ENCODE measurements at regions not wholly inside any gene's neighbourhood (a gene's known extent, or its start where the extent isn't known, plus 50 kb on each side); places are given as distances from the start of the nearest gene placed in this dataset.
"Not testable (repeated sequence)": the region's sequence is repeated elsewhere in the genome, so short reads cannot be mapped to it uniquely, and the experiment has no call there.

DNA sequence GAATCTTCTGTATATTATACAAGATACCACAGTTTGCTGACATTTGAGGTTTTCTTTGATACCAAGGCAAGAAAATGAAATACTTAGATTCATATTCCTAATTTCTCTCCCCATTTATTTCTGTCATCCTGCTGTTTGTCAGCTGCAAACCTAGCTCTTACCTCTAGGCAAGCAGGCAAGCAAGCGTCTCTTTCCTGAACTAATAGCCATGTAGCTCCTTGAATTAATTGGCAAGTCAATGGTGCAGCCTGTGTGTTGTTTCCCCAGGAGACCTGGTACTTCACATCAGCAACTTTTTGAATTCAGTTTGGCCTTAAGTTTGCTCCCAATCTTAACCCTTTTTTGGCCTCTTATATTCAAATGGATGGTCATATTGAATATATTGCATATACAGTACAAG is 573.6 kb upstream of the ARRDC3 start:
- no peak for DNase-seq

DNA sequence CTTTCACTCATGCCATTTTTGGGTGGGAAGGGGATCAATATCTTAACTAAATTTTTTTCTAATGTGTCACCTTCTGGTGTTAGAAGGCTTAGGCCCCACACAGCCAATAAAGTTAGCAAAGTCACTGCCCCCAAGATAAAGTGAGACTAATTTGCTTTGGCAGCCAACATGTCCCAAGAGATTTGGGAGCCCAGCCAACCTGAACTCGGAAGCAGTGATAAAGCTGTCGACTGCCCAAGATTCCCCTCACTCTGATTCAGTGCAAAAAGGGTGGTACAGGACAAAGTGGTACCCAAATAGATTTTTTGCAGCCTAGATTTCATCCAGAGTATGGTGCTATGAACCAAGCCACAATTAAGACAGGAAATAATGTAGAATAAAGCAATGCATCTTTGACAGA is 572.5 kb upstream of the ARRDC3 start:
- DNase-seq = no peak

DNA sequence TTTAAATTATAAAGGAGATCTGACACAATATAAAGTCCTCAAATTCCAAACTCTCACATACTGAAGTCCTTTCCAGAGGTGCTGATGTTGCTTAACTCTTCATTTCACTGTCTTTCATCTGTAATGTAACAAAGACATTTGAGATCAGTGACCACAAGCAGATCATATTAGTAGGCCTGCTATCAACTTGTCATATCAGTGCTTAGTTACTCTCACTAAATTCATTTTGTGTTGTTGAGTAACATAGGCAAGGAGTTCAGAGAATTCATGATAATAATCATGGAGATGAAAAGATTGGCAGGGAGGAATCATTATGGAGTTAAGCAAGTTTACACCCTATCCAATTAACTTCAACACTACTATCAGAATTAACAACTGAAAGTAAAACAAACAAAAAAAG is 571.0 kb upstream of the ARRDC3 start:
- DNase-seq = no peak

DNA sequence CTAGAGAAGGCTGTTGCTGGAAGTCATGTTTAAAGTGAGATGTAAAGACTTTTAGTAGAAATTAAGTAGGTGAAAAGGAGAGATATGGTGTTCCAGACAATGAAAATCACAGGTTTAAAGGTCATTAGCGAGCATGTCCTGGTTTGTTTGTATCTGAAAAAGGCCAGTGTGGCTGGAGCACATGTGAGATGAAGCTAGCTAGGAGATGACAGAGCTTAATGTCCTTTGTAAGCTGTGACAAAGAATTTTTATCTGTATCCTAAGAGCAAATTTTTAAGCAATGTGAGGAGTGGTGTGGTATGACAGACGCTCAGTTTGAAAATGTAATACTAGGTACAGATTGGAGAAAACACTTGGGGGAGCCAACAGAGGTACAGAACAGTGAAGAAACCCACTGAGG is 567.2 kb upstream of the ARRDC3 start:
- DNase-seq = no peak

DNA sequence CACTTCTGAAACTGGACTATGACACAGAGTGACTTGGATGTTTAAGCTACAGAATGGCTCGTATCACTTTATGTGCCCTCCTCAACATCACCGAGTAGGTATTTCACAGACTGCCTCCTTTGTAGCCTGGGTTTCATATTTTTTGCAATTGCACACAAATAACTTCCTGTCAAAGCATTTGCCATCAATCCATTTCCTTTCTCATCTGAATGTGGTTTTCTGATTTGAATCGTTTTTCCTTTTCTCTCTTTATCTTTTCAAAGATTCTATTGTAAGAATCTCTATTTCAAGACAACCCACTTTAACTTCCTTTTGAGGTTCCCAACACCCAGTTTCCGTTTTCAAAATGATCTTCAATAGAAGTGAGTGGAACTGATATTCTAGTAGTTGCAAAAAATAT is 563.8 kb upstream of the ARRDC3 start:
- DNase-seq = no peak

DNA sequence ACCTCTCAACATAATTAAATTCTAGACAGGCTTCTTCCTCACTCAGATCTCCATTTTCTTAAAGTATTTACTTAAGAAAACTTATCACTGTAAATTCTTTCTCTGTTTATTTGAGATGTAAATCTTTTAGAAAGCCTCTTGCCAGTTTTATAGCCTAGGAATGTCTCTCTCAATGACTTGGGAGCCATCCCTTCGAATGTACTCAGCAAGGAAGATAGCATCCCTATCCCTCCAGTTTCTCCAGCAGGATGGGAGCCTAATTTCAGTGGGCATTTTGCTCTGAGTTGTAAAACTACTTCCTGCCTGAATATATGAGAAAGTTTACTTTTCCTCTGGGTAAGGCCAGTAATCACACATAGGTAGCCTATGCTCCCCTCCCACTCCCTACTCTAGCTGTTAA is 558.5 kb upstream of the ARRDC3 start:
- DNase-seq = no peak

DNA sequence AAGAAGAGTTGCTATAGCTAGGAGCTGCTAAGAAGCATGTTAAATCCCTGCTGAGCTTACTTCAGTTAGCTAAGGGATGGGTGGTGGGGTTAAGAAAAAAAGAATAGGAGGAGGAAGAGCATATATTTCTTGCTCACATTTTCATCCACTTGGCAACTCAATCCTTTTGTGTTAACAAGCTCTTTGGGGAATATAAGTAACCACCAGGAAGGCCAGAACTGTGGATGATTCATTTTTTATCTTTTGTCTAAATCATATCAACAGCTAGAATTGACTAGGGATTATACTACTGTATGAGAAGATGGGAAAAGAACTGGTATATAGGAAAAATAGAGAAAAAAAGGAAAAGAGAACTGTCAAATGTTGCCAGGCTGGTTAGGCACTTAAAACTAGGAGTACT is 555.3 kb upstream of the ARRDC3 start:
- DNase-seq = no peak

DNA sequence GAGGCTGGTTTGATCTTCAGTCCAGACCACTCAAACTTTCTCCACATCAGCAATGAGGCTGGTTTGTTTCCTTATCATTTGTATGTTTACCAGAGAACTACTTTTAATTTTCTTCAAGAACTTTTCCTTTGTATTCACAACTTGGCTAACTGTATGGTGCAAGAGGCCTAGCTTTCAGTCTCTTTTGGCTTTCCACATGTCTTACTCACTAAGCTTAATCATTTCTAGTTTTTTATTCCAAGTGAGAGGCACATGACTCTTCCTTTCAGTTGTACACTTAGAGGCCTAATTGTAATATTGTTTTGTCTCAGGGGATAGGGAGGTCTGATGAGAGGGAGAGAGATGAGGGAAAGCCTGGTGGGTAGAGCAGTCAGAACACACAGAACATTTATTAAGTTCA is 554.0 kb upstream of the ARRDC3 start:
- DNase-seq = no peak

DNA sequence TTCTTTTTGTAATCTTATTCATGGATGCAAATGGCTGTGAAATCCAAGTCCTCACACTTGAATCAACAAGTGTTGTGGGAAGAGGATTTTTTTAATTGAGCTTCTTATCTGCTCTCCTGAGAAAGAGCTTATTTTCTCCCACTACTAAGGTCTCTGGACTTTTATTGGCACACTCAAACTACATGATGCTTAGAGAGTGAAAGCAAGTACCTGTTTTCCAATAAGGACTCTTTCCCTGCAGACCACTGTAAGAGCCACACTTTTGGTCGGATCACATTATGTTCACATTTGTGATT is 546.4 kb upstream of the ARRDC3 start:
- no peak for DNase-seq

DNA sequence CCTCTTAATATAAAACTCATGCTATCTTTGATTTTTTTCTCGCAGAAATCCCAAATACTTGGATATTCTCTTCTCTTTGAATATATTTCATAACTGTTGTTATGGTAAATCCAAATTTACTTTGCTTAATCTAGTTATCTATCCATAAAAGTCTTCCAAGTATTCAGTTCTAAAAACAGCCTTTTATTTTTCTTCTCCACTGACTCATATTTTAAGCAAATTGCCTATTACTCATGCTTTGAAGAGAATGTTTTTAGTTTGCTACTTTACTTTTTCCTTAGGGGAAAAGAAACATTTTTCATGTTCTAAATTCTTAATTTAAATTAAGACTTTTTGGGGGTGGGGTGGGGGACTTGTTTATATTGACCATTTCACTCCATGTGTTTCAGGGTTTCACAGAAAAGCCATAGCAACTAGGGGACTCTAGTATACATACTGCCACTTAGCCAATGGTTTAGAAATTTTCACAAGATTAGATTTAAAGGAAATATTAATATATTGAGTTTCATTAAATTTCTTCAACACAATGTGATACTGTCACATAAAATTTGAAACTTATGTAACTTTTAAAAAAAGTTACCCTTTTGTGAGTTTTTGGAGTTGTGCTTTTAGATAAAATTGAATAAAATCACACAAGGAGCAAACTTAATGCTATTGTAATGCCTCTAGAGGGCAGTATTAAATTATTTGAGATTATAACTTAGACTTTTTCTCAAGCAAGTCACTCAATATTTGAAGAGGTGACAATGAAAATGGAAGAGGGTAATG is 545.8 kb upstream of the ARRDC3 start:
- no peak for DNase-seq

DNA sequence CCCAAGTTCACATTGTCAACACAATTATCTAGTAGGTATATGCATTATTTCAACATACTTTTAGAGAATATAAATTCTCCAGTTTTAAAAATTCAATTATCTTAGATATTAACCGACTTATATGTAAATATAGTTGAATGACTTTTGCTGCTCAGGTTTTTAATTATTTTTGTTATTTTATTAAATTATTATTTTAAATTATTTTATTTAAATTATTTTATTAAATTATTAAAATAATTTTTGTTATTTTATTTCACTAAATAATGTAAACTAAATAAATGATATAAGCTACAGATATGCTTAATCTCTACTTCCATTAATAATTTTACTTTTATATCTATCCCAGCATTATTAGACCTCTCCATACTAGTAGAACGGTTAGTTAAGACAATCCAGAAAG is 544.3 kb upstream of the ARRDC3 start:
- no peak for DNase-seq

DNA sequence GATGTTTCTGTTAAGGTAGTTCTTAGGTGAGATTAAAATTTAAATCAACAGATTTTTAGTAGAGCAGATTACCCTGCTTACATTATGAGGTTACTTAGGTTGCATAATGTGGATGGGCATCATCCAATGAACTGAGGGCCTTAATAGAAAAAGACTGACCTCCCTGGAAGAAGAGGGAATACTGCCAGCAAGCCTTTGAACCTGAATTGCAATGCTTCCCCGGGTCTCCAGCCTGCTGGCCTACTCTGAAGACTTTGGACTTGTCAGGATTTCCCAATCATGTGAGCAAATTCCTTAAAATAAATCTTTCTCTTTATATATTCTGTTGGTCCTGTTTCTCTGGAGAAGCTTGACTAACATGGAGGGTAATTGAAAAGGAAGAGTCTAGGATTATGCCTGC is 542.1 kb upstream of the ARRDC3 start:
- DNase-seq = no peak

DNA sequence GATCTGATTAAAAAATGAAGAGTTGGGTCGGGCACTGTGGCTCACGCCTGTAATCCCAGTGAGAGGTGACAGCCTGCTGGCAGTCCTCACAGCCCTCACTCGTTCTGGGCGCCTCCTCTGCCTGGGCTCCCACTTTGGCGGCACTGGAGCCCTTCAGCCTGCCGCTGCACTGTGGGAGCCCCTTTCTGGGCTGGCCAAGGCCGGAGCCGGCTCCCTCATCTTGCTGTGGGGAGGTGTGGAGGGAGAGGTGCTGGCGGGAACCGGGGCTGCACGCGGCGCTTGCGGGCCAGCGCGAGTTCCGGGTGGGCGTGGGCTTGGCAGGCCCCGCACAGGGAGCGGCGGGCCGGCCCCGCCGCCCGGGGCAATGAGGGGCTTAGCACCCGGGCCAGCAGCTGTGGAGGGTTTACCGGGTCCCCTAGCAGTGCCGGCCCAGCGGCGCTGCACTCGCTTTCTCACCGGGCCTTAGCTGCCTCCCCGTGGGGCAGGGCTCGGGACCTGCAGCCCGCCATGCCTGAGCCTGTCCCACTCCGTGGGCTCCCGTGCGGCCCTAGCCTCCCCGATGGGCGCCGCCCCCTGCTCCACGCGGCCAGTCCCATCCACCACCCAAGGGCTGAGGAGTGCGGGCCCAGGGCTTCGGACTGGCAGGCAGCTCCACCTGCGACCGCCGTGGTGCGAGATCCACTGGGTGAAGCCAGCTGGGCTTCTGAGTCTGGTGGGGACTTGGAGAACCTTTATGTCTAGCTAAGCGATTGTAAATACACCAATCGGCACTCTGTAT is 534.1 kb upstream of the ARRDC3 start:
- not testable (repeated sequence) for DNase-seq

DNA sequence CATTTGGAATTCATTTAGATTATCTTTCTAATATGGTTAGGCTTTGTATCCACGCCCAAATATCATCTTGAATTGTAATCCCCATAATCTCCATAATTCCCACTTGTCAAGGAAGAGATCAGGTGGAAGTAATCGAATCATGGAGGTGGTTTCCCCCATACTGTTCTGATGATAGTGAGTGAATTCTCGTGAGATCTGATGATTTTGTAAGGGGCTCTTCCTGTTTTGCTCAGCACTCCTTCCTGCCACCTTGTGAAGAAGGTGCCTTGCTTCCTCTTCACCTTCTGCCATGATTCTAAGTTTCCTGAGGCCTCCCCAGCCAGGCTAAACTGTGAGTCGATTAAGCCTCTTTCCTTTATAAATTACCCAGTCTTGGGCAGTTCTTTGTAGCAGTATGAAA is 527.5 kb upstream of the ARRDC3 start:
- DNase-seq = no peak

DNA sequence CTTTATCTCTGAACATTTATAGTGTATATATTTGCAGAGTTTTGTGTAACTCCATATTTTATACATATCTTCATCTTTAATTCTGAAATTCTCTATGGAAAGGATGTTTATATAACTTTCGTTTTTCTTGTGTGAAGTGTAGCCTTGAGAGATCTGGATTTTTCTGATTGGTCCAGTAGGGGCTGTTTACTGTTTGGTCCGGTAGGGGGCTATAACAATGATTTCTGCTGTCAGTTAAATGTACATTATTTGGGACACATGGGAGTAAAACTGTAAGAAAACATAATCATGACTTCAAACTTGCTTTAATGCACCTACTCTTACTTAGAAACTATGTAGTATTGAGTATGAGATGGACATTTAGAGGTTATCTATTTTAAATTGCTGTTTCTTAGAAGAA is 527.1 kb upstream of the ARRDC3 start:
- DNase-seq = no peak

DNA sequence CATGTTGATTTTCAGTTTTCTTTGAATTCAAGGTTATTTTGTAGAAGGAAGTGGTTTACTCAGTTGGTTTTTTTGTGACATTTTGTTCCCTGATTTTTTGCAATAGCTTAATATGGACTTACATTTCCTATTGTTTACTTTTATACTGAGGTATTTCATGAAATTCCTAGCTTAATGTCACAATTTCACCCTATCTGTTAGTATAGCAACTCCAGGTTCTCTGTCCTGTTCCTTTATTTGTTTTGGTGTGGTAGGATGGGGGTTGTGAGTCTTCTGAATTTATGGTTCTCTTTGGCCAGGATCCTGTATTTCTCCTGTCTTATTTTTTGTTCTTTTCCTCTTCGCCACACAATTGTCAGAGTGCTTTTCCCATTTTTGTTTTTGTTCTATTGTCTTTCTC is 523.4 kb upstream of the ARRDC3 start:
- no peak for DNase-seq

DNA sequence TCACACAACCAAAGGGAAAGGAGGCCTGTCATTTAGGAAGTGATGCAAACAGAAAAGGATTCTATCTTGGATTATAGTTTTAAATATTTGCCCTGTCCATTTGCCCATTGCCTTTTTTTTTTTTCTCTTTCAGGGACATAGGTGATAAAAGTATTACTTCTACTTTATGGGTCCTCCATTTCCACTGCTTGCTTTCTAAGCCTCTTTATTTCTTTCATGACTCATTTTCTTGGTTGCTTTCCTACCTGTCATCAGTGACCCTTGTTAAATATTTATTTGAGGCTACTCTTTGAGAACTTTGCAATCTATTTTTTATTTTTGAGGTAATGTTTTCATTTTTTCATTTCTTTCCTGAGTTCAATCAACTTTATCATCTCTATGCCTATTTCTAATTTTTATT is 522.9 kb upstream of the ARRDC3 start:
- DNase-seq = no peak

DNA sequence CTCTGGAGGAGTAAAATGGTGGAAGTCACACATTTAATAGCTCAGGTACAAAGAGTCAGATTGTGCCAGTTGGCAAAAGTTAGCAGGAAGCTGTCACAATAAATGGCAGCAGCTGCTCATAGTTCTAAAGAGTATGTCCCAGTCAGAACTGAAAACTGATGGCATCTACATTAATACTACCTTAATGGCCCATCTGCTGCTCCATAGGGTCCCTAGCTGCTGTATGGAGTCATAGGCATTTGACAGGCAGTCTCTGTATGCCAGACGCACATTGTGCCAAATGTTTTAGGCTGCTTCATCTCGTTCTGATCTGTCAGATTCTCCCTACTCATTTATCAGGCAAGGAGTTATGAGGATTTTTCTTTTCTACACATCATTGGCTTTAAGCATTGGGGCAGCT is 515.8 kb upstream of the ARRDC3 start:
- no peak for DNase-seq

DNA sequence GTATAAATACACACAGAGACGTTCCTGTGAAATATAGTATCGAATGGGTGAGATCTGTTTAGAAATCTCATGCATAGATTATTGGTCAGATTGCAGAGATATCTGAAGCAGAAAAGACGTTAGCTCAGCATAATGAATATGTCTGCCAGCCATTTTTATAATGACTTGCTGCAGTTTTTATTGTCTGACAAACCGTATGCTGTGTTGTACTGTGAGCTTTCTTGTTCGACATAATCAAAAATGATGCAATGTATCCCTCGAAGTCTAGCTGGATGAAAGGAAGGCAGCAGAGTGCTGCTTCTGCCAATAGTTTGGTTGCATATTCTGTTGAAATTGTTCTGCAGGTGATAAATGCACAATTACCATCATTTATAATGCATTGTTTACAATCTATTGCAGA is 514.9 kb upstream of the ARRDC3 start:
- no peak for DNase-seq

DNA sequence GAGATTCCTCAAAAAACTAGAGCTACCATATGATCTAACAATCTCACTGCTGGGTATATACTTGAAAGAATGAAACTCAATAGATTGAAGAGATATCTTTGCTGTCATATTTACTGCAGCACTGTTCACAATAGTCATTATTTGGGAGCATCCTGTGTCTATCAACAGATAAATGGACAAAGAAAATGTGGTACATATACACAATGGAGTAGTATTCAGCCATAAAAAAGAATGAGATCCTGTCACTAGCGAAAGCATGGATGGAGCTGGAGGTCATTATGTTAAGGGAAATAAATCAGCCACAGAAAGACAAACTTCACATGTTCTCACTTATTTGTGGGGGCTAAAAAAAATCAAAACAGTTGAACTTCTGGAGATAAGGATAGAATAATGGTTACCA is 505.7 kb upstream of the ARRDC3 start:
- DNase-seq = no peak

DNA sequence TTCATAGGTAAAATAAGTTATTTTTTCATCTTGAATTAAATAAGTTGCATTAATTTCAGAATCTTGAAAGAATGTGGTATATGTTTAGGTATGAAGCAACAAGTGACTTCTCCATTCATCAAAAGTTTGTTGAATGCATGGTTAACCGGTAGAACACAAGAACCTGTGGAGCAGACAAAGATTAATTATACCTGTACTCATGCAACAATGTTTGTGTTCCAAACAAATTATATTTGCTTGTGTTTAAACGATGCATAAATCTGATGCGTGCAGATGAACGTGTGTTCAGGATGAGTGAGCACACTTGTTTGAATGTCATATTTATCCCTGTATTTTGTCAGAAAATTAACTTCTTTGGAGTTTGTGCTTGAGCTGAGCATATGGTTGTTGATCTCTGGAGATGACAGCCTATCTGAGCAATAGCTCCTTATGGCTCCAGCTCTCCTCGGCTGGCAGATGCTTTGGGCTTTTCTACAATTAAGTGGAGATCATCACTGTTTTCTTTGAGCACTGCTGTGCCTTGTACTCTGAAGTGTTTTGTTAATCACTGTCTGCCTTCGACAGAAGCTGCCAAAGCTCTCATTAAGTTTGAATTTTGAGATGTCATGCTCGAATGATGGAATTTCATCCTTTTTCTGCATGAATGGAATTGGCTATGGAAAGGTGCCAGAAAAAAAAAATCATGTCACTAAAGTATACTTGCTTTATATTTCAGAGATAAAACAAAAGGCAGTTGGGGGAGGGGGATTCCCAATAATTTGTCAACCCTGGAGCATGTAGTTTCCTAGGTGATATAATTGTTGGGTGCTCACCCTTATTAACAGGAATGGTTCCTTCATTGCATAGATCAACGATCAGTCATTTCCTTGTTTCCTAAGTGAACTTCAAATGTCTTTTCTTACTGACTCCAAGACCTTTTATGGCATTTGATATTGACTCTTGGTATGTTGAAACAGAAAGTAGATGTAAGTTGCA is 502.5 kb upstream of the ARRDC3 start:
- DNase-seq = no peak

DNA sequence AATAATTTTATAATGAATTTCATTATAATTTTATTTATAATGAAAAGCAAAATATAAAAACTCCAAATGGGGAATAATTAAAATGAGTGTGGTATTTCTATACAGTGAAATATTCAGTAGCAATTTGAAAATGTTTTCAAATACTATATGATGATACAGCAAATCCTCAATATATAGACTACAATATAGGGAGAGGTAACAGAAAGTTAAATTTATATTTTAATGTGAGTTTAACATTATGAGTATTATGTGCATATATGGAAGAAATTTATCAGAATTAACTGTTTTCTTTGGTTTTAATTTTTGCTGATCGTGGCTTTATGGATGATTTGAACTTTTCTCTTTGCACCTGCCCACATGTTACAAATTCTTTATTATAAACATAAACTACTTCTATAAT is 500.9 kb upstream of the ARRDC3 start:
- no peak for DNase-seq

DNA sequence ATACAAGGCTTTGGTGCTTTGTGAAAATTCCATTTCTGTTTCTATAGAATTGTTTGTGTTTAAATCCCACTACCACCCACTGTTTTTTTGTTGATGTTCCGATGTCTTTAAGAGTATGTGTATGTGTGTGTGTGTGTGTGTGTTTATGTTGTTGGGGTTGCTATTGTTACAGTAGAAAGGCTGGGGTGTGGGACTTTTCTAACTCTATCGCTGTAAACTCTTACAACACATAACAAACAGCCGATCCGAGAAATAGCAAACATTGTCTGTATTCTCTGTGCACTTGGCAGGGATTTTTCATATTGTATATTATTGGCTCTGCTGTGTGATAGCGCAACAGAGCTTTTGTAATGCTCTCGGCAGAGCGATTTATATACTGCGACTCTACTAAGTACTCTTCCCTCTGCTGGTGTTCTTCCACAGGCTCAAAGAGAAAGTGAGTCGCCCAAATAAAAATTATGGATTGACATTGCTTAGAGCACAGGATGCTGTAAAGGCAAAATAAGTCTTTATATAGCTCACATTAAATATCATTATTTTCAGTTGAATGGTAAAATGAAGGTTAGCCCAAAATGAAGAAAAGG is 492.2 kb upstream of the ARRDC3 start:
- DNase-seq = no peak
